Fibroblast of skin of right biceps (primary cell): ENCODE measurements at regions not wholly inside any gene's neighbourhood (a gene's known extent, or its start where the extent isn't known, plus 50 kb on each side); places are given as distances from the start of the nearest gene placed in this dataset.

Source experiments
- DNase-seq: peaks from one replicate; pipeline ENCODE4 v3.0.0-alpha.2; 2013

DNA sequence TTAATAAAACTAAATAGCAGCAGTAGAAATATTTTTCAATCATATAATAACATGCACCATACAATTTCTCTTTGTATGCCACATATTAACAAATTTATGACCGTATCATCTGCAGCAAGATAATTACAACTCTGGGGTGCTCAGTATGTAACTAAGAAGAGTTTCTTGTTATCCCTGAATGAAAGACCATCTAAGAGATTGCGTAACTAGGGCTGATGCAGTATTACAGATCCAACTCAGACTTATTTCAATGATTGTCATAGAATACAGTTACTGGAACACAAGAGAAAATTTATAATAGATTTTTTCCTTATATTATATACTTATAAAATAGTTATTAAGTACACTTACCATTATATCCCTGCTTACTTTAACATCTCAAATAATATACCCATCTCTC is 305.1 kb downstream of the SLITRK1 start:
- DNase-seq, result no peak

DNA sequence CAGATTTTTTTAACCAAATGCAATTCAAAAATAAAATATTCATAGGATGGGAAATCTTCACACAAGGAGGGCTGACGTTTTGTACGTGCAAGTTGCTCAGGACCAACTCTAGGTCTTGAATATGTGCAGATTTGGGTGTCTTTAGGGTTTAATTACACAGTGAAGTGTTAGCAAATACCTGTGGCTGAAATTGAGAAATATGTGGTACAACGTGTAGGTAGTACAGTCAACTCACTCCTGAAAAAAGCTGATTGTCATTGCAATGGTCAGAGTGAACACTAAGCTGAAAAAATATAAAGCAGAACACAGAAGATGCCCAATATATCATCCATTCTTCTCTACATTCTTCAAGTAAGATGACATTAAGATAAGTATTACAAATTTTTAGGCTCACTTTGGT is 314.3 kb downstream of the SLITRK1 start:
- DNase-seq, result no peak

DNA sequence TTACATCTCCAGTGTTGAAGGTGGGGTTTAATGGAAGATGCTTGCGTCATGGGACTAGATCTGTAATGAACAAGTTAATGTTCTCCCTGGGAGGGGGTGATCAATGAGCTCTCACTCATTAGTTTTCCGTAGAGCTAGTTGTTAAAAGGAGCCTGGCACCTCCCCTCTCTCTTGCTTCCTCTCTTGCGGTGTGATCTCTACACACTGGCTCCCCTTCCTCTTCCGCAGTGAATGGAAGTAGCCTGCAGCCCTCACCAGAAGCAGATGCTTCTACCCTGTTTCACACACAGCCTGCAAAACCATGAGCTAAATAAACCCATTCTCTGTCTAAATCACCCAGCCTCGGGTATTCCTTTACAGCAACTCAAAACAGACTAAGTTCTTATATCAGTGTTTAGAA is 318.8 kb downstream of the SLITRK1 start:
- no peak for DNase-seq

DNA sequence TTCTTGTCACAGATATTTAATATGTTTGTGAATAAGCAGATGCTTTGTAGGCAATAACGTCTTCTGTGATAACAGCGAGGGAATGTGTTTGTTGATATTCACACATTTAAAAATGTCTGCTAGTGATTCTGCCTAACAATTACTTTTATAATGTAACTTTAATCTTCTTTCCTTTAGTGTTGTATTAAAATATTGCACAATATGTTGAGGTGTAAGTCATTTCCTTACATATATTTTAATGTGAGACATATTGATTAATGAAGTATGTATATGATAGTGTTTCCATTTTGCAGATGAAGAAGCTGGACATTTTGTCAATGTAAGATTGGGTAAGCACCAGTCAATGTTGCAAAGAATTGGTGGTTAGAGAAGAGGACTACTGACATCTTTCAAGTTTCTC is 324.4 kb downstream of the SLITRK1 start:
- DNase-seq, result no peak

DNA sequence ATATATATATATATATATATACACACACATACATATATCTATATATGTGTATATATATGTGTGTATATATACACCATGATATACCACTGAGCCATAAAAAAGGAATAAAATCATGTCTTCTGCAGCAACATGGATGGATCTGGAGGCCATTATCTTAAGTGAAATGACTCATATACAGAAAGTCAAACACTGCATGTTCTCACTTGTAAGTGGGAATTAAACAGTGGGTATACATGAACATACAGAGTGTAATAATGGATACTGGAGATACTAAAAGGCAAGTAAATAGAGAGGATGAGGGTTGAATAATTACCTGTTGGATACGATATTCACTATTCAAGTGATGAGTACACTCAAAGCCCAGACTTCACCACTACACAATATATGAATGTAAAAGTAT is 332.6 kb downstream of the SLITRK1 start:
- DNase-seq, result no peak

DNA sequence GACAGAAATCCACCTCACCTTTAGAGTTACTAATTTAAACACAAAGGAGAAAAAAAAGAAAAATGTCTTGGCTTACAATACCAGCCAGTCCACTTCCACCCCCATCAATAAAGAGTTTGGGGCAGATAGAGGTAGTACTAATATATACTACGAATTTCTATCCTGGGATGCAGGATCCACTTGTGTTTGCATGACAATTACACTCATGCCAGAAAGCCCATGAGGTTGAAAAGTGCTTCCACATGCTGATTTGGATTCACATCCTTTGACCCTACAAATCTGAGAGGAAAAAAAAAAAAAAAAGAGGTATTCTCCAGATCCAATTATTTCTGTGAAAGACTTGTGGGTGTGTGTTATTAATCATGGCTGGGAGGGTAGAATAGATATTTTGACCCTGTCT is 335.2 kb downstream of the SLITRK1 start:
- no peak for DNase-seq

DNA sequence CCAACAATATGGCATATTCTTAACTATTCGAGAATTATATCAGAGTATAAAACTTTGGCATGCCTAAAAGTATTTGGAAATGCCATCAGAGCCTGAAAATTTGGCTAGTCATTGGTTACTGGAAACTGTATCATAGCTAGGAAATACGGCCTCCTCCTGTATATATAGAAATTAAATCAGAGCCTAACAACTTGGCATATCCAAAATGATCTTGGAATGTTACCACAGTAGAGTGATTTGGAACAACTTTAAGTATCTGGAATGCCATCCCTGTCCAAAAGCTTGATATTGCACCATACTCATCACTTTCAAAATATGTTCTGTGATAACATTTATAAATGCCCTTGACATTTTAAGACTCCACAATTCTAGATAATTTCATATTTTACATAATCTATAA is 335.8 kb downstream of the SLITRK1 start:
- peak; percentile 5 for DNase-seq

DNA sequence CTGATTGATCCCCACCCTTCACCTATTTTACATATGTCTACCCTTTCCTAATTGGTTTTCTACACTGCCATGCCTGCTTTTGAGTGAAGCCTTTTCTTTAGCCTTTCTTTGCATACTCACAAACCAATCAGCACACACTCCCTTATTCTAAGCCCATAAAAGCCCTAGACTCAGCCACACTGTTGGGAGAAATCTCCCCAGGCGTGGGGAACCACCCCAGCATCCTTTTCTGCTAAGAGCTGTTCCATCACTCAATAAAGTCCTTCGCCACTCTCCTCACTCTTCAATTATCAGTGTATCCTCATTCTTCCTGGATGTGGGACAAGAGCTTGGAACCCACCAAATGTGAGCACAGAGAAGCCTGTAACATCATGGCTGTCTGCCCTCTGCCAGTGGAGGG is 343.6 kb downstream of the SLITRK1 start:
- no peak for DNase-seq

DNA sequence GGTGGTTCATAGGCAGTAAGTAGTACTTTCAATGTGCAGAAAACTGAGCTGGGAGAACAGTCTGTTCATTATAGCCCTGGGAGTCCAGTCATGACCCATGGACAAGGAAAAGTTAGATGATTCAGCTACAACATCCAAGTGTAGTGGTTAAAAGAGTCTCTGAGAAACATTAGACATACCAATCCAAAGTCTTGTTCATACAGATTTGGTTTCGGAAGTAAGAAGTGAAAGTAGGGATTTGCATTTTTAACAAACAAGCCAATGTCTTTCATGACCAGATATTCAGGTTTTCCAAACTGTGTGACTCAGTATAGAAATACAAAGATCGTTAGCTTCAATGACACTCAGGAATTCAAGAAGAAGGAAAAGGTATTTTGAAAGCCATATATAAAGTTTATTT is 345.3 kb downstream of the SLITRK1 start:
- no peak for DNase-seq

DNA sequence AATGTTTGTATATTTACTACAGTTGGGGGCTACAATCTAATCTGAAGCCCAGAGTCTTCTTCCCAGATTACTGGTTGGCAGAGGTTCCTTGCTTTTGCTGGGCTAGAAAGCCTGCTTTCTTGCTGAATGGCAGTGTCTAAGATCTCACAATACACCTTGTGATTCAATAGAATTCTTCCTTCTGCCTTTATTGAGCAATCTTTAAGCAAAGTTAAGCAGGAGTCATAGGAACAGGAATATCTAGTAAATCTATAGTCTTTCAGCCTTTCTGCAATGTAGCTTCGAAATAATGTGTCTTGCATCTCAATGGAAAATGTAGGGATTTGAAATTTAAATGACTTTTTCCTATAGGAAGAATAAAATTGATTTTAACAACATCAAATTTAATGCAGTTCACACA is 346.1 kb downstream of the SLITRK1 start:
- no peak for DNase-seq

DNA sequence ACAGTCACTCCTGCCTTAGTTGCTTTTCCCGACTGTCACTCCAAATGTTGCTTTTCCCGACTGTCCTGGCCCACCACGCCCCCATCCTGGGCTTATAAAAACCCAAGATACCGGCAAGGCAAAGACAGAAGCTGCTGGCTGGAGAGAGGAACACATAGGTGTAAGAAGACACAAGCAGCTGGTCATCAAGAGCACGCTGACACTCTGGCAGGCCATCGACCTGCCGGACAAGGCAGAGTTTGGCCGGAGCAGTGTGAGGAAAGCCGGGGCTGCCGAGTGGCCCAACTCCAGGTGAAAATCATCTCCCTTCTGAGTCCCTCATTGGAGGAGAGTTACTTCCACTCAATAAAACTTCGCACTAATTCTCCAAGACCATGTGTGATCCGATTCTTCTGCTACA is 349.5 kb downstream of the SLITRK1 start:
- DNase-seq, result no peak

DNA sequence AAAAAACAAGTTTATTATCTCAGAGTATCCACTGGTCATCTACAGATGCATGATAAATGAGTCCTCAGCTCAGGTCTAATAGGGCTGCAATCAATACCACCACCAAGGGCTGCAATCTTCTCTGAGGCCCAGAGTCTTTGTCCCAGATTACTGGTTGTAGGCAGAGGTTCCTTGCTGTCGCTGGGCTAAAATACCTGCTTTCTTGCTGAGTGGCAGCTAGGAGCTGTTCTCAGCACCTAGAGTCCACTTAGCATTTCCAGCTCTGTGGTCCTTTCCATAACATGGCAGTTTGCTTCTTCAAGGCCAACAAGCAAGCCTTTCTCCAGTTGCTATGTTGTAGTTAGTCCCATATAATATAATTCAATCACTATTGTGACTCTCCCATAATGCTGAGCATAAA is 351.3 kb downstream of the SLITRK1 start:
- DNase-seq, result no peak

DNA sequence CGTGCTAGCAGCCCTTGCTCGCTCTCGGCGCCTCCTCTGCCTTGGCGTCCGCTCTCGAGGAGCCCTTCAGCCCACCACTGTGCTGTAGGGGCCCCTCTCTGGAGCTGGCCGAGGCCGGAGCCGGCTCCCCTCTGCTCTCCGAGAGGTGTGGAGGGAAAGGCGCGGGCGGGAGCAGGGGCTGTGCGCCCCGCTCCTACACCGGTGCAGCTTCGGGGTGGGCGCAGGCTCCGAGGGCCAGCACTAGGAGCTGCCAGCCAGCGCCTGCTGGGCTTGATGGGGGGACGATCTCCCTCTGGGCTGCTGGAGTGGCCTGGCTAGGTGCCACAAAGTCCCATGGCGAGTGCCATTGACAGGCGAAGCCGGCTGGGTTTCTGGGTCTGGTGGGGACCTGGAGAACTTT is 365.5 kb downstream of the SLITRK1 start:
- DNase-seq, result no peak

DNA sequence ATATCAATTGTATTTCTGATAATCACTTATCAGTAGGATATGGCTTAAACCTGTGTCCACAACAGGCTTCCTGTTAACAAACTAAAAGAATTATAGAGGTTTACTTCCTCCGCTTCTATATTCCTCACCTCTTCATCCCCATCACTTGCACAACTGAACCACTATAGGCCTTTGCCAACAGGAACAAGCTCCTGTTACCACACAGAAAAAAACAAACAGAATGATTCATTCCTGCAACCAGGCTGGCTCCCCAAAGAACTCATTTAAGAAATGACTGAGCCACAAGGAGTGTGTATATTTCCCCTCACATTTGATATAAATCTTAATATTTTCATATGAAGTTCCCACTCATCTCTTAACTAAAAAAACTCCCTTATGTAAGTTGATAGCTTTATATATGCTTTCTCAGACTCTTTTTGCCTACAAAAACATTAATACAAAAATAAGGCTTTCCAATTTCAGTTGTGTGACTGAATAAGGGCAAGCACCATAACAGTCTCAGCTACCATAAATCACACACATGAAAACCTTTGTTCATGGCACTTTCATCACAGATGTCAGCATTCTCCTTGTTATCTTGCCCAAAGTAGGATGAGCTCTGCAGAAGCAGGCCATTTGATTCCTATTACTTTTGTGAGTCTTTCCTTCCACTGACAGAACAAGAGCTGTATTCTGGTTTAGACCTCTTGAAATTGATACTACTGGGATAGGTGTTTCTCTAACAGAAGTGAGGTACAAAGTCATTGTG is 366.8 kb downstream of the SLITRK1 start:
- peak; percentile 27 for DNase-seq

DNA sequence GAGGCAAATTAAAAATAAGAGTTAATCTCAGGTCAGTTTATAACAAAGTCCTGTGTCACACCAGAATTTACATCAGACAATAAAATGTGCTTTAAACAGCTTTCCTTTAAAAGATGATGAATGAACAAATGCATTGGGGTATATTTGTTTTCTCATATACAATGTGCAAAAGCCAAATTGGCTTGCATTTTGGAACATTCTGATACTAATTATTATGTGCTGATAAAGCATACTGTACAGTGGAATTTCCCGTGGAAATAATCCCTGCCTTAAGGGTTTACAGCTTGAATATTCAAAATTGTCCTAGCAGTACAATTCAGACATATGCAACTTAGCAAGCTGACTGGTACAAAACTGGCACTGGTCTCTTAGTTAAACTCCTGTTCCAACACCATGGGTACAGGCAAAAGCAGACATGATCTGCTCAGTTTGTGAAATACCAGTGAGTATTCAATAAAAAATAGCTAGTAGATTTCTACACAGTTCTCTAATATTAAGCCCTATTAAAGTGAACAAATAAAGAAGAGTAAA is 373.4 kb downstream of the SLITRK1 start:
- DNase-seq, result no peak

DNA sequence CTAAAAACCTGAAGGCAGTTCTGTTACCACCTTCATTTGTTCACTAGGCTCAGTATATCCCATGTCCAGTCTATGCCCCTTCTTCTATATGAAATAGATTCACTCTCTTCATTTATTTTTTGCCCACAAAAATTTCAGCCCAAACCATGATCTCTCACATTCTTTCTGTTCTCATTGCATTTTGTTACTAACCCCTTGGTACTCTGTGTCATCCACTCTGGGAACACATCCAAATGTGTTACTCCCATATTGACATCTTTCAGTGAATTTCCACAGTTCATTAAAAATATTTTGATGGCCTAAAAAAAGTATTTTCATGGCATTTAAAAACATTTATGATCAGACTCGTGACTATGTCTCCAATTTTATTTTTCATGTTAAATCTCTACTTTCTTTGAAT is 378.9 kb downstream of the SLITRK1 start:
- peak; percentile 80 for DNase-seq

DNA sequence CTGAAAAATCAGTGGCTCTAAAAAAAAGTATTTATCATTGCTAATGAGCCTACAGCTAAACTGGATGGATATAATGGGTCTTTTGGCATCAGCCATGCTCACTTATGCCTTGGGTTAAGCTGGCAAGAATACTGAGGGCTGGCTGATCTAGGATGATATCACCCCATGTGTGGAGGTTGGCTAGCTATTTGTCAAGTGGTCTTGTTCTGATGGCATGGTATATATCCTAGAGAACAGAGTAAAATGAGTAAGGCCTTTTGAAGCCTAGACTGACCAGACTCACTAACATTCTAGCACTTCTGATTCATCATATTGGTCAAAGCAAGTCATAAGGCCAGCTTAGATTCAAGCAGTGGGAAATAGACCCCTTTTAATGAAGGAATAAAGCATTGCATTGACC is 383.0 kb downstream of the SLITRK1 start:
- peak; percentile 33 for DNase-seq

DNA sequence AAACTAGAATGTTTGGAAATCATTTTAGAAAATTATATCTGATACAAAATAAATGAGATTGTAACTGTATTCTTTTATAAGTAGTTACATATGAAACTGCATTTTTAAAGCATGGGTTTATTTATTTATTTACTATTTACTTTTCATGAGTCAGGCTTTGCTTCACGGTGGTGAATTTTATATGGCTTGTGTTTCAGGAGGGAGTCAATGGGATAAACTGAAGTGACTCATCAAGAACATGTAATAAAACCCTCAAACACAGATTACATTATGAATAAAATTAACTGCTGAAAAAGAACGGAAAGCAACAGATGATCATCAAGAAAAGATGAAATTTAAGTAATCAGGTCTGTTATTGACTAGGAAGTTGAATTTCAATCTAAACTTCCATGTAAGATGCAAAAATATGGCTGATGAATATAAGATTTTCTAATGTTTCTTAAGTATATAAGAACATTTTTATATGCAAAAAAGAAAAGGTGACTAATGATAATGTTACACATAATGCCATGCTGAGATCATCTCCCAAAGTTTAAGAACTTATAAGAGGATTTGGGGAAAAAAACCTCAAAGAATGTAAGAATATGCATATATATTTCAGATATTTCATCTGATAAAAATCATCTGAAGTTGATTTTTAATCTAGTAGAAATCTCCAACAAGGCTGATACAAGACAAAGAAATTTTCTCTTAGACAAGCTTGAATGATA is 383.6 kb downstream of the SLITRK1 start:
- DNase-seq, result peak; percentile 55

DNA sequence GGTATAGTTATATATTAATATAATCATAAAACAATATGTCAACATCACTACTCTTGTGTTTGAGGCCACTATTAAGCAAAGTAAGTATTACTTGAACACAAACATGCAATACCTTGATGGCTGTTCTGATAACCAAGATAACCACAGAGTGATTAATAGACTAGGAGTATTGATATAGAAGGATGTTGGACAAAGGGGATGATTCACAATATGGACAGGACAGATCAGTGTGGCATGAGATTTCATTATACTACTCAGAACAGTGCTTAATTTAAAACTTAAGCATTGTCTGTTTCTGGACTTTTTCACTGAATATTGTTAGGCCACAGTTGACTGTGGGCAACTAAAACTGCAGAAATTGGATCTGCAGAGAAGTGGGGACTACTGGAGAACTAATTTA is 384.2 kb downstream of the SLITRK1 start:
- DNase-seq, result no peak

DNA sequence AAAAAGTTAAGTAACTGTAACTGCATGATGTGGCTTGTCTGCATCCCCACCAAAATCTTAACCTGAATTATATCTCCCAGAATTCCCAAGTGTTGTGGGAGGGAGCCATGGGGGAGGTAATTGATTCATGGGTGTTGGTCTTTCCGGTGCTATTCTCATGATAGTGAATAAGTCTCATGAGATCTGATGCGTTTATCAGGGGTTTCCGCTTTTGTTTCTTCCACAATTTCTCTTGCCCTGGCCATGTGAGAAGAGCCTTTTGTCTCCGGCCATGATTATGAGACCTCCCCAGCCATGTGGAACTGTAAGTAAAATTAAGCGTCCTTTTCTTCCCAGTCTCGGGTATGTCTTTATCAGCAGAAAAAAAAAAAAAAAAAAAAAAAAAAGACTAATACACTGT is 385.8 kb downstream of the SLITRK1 start:
- DNase-seq, result no peak

DNA sequence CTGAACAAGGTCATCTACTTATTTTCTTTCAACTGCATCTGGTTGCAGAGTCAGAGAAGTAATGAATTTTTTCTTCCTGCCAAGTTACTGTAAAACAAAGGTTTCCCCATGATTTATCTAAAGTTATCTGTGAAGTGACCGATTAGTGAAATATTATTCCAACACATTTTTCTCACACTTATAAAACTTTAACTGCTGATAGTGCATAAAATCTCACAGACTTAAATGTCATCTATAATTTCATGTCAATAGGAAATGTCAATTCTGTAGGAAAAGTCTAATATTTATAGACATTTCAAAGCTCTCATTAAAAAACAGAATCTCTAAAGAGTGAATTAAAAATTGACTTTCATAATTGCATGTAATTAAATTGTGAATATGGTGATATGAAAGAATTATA is 397.2 kb downstream of the SLITRK1 start:
- DNase-seq, result no peak

DNA sequence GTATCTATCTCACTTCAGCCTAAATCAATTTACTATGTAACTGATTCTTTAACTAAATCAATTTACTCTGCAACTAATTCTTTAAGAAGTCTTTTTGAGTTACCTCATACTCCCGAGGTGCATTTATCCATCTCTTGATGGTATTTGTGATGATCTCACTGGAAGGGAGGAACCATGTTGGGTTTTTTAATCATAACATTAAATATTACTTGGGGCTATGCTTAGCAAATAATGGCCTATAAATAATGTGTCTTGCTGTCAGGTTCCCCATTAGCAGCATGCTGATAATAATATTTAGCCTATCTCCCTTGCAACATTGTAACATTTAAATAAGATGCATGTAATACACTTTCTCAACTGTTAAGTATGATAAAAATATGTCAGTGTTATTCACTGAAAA is 411.3 kb downstream of the SLITRK1 start:
- DNase-seq, result no peak

DNA sequence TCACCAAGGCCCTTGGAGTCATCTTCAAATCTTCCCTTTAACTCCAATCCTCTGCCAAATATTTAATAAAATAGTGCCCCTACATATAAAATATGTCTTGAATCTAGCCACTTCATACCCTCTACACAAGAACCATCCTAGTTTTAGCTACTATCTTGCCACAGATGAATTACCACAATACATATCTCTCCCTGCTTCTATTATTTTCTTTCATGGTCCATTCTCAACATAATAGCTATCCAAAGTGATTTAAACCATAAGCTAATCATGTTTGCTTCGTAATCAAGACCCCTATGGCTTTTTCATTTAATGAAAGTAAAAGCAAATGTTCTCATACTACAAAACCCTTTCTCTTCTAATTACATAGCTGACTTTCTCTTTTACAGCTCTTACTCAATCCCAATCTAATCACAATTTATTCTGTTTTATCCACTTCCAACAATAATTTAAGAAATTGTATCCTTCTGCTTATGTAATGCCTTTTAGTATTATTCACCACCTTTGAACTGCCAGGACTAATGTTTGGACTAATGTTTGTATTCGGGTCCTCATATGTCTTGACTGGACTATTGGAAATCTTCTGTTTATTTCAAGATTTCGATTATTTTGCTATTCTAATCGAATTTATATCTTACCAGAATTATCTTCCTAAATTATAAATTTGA is 412.0 kb downstream of the SLITRK1 start:
- DNase-seq, result no peak

DNA sequence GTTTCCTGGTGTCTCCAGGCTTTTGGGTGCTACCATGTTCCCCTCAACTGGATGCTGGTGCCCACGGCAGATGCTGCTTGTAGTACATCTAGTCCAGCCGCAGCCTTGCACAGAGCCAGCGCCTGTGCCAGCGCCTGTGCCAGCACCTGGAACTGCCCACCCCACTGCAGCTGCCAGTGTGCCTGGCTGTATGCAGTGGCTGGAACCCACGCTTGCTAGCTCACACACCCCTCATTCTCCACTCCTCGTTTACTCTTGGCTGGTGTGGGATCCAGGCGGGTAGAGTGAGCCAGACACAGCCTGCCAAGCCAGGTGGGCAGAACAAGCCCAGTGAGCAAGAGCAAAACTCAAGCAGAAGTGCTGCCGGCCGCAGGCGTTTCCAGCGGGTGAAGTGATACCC is 428.6 kb downstream of the SLITRK1 start:
- no peak for DNase-seq
